NCI-H1048 (cell line): ENCODE measurements at regions not wholly inside any gene's neighbourhood (a gene's known extent, or its start where the extent isn't known, plus 50 kb on each side); places are given as distances from the start of the nearest gene placed in this dataset.

Experiments used
- DNase-seq: peaks from one replicate; lab custom pipeline; 2025; lab: John Stamatoyannopoulos, UW

DNA sequence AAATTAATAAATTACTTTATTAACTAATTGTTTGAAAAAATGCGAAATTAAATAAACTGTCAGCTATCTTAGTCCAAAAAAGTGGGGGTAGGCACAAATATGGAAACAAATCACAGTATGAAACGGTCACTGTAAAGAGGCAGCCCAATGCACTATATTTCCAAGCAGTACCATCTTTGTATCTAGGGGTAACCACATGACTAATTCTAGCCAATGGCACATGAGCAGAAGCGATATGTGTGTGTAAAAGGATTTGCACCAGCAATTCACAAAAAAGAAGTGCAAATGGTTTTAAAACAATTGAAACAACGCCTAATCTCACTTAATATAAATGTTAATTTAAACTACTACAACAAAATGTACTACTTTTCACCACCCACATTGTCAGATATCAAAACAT is 129.5 kb upstream of the PRNP start:
- no peak for DNase-seq

DNA sequence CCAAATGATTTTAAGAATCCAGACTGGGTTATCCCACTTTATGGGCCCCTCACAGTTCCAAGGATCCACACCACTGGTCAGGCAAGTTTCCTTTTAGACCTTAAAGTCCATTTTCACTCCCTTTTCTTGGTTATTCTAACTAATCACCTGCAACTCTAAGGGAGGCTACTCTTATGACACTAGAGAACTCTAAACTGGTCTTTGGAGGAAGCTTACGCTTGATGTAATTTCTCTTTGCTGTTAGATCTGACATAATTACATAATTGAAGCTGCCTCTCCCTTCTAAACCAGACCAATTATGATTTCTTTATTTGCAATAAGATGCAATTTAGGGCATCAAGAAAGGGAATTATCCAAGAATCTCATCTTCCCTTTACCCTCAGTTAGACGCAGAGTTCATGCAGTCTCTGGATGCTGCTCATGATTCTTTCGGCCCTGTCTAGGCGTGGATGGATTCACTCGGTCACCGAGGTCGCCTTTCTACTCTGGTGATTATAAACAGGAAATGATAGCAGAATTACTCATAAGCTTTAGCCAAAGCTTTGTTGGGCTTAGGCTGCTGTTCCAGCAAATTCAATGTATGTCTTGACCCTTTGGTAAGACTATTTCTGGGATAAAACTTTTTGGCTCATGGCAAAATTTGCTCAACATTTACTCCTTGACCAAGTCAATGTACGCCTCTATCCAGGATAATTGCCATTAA is 130.9 kb upstream of the PRNP start:
- no peak for DNase-seq

DNA sequence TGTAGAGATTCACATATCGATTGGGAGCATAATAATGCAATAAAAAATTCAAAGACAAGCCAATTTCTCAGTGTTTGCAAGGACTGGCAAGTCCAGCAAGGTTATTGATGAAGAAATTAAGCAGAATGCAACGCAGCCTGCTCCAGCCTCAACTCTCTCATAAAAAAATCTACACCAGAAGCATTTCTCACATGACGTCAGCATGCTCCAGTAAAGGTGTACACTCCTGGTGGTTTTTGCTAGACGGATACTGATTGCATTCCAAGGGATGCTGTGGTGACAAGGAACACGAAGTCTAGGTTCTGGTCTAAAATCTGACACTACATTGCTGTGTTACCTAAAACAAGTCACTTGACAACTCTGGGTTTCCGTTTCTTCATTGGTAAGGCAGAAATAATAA is 131.9 kb upstream of the PRNP start:
- DNase-seq, result no peak

DNA sequence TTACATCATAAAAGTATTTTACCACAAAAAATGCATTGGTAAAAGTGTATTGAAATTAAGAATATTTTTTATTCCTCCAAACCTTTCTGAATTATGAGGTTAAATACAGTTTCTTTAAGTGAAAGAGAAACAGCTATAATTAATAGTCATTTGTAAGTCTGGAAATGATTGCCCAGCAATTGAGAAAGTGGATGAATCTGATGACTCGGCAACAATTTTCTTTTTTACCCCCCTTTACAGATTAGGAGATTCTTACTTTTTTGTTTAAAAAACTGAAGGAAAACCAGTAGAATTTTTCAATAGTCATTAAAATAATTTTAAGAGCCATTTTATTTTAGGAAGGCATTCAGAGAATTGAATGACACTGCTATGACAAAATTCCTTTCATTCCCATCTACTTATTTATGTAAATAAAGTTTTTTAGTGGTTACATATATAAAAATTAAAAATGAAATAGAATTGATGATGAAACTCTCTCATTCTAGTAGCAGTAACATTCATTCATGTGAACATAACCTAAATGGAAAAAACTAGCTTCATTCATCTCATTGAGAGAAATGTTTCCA is 134.1 kb upstream of the PRNP start:
- no peak for DNase-seq

DNA sequence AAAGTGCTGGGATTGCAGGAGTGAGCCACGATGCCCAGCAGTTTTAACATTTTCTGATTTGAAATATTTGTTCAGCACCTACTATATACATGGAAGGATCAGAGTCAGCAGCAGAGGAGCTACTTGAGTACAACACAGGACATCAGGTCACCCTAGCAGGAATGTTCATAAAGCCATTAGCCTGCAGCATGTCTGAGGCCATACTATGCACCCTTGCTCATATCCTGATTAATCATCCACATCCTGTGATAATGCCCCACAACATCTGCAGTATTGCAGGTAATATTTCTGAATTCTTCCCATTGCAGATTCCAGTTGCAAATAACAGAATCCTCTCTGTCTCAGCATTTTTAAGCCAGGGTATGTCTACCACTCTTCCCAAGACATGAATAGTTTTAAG is 135.5 kb upstream of the PRNP start:
- no peak for DNase-seq

DNA sequence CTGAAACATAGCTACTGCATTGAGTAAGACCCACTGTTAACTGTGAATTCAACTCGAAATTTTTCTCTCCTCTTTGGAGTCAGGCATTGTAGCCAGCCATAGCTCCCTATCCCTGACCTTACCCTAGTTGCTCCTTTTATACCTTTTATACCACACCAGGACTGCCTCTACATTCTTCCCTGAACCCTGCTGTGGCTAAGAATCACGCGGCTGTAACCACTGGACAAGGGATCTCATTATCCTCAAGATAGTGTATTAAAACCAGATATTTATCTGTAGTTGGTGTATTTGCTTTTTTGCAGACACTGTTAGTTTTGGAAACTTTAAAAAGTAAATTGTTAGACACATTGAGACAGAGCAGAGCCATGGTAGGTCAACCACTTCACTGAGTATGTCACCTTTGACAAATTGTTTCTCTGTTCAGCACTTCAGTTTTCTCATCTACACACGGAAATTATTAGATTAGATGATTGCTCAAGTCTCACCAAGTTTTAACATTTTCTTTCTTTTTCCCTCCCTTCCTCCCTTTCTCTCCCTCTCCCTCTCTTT is 136.5 kb upstream of the PRNP start:
- no peak for DNase-seq

DNA sequence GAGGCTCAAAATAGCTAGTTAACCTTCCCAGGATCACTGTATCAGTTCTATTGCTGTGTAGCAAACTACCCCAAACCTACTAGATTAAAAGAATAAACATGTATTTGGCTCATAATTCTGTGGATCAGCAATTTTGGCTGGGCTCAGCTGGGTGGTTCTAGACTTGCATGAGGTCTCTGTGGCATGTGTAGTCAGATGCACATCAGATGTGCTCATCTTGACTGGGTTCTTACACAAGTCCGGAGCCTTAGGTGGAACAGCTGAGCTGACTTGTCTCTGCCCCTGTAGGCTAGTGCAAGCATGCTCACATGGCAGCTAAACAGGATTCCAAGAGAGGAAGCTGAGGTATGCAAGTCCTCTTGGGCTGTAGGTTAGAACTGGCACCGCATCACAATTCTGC is 137.7 kb upstream of the PRNP start:
- DNase-seq, result no peak

DNA sequence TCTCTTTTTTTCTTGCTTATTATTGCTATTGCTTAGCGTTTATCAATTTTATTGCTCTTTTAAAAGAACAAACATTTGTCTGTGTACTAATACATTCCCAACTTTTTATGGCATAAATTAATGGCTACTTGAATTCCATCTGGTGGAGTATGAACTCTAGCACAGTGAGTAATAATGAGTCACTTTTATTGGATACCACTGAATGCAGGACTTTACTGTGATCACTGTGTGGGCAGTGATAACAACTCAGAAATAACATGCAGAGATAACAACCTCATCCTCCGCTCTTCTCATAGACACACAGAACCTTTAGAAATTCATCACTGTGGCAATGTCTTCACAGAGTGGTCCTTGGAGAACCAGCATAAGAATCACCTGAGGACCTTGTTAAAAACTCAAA is 139.5 kb upstream of the PRNP start:
- DNase-seq, result no peak

DNA sequence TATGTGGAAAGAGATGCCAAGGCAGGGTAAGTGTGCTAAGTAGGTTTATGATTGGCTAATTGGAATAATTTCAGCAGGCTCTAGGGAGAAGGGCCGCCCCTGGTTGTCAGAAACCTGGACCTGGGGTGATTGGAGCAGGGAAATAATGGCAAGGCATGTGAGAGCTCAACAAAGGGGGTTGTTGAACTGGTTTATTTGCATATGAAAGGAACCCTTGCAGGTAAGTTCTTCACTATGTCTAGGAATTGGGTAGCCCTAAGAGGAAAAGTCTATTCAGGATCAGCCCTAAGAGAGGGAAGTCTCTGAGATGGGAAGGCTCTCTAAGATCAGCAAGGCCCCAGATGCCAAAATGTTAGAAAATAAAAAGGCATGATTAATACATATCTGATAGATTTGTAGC is 139.9 kb upstream of the PRNP start:
- DNase-seq, result no peak

DNA sequence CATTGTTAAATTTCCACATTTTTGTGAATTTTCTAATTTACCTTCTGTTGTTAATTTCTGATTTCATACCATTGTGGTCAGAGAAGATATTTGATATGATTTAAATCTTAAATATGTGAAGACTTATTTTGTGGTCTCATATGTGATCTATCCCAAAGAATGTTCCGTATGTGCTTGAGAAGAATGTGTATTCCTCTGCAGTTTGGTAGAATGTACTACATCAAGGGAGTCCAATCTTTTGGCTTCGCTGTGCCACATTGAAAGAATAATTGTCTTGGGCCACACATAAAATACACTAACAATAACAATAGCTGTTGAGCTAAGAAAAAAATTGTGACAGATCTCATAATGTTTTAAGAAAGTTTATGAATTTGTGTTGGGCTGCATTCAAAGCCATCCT is 140.7 kb upstream of the PRNP start:
- no peak for DNase-seq

DNA sequence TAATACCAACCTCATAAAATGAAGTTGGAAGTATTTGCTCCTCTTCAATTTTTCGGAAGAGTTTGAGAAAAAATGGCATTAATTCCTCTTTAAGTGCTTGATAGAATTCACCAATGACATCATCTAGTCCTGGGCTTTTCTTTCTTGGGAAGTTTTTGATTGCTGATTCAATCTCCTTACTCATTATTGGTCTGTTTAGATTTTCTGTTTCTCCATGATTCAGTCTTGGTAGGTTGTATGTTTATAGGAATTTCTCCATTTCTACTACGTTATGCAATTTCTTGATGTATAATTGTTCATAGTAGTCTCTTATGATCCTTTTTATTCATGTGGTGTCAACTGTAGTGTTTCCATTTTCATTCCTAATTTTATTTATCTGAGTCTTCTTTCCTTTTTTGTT is 141.5 kb upstream of the PRNP start:
- no peak for DNase-seq

DNA sequence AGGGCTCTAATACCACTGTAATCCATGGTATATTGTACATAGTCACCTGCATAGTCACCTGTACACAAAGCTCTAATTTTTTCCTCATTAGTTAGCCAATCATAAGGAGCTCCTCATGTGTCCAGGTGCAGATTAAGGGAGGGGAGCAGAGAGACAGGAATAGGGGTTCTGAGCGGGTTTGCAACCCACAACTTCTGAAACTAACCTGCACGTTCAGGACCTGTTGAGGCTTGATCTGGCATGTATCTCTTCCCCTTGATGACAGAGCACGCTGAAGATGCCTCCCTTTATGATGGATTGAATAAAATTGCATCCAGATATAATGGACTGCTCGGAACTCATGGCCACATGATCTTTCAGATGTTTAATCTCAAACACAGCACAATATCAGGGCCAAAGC is 144.0 kb upstream of the PRNP start:
- no peak for DNase-seq

DNA sequence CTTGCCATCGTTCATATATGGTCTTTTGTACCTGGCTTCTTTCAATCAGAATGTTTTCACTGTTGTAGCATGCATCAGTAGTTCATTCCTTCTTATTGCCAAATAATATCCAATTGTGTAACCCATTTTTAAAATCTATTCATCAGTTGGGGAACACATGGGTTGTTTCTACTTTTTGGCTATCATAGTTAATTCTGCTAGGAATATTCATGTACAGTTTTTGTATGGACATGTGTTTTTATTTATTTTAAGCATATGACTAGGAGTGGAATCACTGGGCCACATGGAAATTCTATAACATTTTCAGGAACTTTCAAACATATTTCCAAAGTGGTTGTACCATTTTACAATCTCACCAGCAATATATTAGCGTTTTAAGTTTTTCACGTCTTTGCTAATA is 151.9 kb upstream of the PRNP start:
- no peak for DNase-seq

DNA sequence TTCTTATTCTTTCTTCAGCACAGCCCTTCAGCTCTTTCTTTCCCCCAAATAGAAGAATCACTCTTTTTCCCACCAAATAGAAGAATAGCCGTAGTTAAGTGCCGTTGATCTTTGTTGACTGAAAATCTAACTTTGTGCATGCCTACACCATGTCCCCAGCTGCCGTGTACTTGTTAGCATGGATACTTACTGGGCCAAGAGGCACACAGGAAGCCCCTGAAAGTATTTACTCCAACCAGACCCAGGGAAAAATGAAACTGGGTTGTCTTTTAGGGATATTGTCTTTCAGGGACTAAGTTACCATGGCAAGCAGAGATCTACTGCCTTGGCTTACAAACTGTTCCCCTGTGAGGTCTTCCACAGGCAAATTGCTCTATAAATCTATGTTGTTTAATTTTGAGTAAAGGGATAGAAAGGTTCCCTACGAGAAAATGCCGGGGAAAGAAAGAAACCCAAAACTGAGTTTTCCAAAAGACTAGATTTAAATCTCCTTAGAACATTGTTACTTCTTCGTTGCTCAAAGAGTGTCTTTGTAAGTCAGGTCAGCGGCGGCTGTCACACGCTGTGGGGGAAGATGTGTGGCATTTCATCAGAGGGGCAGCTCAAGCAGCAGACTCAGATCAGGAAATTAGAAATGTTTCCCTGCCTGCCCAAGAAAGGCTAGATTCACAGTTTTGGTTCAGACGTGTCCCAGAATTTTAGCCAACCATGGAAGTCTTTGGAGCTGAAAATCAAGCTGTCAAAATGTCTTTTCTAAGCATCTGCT is 152.7 kb upstream of the PRNP start:
- no peak for DNase-seq

DNA sequence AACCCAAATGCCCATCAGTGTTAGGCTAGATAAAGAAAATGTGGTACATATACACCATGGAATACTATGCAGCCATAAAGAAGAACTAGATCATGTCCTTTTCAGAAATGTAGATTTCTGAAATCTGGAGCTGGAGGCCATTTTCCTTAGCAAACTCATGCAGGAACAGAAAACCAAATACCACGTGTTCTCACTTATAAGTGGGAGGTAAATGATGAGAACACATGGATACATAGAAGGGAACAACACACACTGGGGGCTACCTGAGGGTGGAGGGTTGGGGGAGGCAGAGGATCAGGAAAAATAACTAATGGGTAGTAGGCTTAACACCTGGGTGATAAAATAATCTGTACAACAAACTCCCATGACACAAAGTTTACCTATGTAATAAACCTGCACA is 153.5 kb upstream of the PRNP start:
- no peak for DNase-seq

DNA sequence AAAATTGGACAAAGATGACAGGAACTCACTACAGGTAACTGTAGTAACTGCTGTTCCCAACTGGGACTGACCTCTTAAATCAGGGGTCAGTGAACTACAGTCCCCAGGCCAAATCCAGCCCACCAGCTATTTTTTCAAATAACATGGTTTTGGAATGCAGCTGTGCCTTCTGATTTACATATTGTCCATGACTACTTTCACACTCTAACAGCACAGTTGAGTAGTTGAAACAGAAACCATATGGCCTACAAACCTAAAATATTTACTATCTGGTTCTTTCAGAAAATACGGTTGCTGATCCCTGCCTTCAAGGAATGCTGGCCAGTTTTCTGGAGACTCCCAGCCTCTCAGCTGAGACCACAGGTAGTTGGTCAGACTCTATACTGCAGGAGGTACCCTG is 161.5 kb upstream of the PRNP start:
- no peak for DNase-seq

DNA sequence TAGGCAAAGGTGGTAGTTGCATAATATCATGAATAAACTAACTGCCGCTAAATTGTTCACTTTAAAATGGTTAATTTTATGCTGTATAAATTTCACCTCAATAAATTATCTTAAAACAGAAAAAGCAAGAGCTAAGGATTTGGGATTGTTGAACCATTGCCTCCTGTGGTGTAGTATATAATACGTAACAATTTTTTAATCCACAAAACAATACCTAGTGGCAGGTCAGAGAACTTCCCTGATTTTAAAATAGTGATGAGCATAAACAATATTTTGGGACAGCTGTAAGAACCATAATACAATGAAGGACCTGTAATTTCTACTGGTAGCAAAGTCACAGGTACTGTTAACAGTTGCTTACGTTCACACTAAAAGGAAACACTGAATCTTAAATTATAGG is 161.9 kb upstream of the PRNP start:
- no peak for DNase-seq

DNA sequence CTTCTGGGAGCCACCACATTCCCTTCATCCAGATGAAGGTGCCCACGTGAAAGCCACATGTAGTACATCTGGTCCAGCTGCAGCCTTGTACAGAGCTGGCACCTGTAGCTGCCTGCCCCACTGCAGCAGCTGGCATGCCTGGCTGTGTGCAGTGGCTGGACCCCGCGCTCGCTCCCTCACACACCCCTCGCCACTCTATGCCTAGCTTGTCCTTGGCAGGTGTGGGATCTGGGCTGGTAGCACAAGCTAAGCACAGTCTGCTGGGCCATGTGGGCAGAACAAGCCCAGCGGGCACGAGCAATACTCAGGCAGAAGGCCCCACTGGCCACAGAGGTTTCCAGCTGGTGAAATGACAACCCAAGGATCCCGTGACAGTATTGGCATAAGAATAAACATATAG is 163.9 kb upstream of the PRNP start:
- DNase-seq, result no peak

DNA sequence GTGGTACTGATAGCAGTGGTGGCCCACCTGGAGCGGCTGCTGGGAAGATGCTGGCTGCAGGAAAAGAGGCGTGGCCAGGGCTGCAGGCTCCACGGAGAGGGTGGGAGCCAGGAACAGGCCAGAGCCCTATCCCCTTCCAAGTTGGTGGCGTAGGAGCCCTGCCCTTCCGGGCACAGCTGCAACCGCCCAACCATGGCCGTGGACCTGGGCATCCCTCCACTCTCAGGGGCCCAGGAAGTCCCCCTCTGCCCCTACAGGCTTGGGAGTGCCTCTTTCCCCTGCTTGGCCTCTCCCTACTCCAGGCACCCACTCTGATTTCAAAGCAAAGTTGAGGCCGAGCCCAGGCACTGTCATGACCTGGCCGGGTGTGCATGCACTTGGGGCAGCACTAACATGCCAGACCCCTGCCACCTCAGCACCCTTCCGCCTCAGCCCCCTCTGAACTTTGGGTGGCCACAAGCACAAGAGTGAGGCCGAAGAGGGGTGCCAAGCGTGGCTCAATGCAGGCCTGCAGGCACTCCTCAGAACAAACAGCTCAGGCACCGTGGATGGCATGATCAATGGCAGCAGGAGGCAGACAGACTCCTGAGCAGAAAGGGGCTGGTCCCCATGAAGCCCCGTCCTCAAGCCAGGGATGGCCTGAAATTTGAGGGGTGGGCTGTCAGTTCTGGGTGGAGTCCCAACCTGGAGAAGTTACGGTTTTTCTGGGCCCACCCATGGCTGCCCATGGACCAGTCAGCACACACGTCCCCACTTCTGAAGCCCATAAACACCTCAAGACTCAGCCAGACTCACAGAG is 164.9 kb upstream of the PRNP start:
- no peak for DNase-seq

DNA sequence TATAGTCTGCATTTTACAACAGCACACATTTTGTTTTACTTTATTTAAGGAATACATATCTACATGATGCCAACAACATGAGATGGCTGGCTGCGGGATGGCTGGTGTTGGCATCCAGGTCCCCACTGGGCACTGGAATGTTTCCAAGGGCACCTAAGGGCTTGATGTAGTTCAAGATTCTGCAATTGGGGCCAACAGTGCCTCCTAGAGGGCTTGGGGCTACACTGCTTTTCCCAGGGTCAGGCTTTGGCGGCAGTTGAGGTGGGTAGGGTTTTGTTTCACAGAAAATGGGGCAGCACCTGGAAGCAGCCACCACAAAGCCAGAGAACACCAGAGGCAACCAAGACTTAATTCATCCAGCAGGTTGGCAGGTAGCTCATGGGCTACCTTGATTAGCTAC is 166.7 kb upstream of the PRNP start:
- DNase-seq, result no peak

DNA sequence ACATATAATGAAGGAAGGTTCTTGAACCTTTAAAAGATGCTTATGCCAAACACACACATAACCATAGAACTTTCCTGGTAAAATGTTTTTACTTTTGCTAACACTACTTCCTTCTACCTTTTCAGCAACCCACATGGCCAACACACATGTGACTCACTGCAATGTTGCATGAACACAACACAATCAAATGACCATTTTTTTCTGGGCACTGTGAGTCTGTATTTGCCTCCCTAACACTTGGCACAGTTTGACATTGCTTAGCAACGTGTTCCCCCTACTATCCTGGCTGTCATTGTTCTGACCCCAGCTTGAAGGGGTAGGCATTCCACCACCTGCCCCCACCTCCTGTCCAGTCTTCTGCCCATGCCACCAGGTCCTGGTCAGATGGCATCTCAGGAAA is 169.4 kb upstream of the PRNP start:
- no peak for DNase-seq

DNA sequence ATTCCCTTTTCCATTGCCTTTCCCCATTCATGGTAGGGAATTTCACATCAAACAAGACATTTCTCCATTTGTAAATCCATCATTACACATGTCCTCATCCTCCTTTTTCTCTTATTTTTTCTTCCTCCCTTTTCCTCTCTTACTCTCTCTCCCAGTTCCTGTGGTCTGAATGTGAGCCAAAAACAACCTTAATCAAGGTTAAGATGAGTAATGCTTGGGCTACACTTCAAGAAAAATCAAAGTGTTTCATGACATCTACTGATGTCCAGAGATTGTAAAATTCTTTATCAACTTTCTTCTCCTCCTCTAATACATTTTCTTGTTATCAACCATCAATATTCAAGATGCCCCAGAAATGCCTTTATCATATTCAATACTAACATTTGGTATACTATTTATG is 172.5 kb upstream of the PRNP start:
- no peak for DNase-seq
